Body of pancreas (tissue), 4 donors: ENCODE measurements at regions not wholly inside any gene's neighbourhood (a gene's known extent, or its start where the extent isn't known, plus 50 kb on each side); places are given as distances from the start of the nearest gene placed in this dataset.

Source experiments
- ATAC-seq: fragments of 150-250 bp; one replicate; pipeline ENCODE4 v1.9.1; 2016
- DNase-seq, 4 donors: peaks; one replicate each; pipeline ENCODE4 v3.0.0-alpha.2; 2019
- H3K27ac ChIP-seq, 4 donors: fragments of 200-600 bp; sonication (generic); 1 replicate in 3 of 4; 2 replicates in 1 of 4; pipeline versions ENCODE4 v1.5.1 to v1.6.1; 2016 to 2019; ENCODE audit warnings: mild to moderate bottlenecking in 1 of 4, mixed read lengths in 1 of 4, moderate library complexity in 1 of 4
- H3K27me3 ChIP-seq, 2 donors: fragments of 200-600 bp; sonication (generic); one replicate each; pipeline ENCODE4 v1.6.0; 2016; ENCODE audit warnings: mild to moderate bottlenecking in 1 of 2
- H3K36me3 ChIP-seq, 2 donors: fragments of 200-600 bp; sonication (generic); replicated peaks in 1 of 2; 2 replicates each; pipeline ENCODE4 v1.5.1; 2016; ENCODE audit warnings: low read depth in 2 of 2; ENCODE audit not compliant: insufficient read depth in 1 of 2
- H3K4me1 ChIP-seq: fragments of 200-600 bp; sonication (generic); one replicate; pipeline ENCODE4 v1.6.0; 2016
- H3K4me3 ChIP-seq, 2 donors: fragments of 200-600 bp; sonication (generic); 1 replicate in 1 of 2; 2 replicates in 1 of 2; pipeline ENCODE4 v1.5.1; 2016 to 2019
- H3K9me3 ChIP-seq, 3 donors: fragments of 200-600 bp; sonication (generic); 1 replicate in 2 of 3; 2 replicates in 1 of 3; pipeline ENCODE4 v1.5.1; 2016
- CTCF ChIP-seq, 7 experiments: fragments of 450-650 bp in 4 of 7; fragments of 200-600 bp in 3 of 7; sonication (generic) in 3 of 7; IDR thresholded peaks; one replicate each; pipeline ENCODE4 v1.5.1; 2016 to 2019; ENCODE audit warnings: antibody characterized with exemption in 7 of 7
- POLR2A ChIP-seq, 3 donors: fragments of 450-650 bp; IDR thresholded peaks; one replicate each; pipeline ENCODE4 v1.6.1; 2016; ENCODE audit warnings: antibody characterized with exemption in 3 of 3, mild to moderate bottlenecking in 2 of 3
- WGBS, 2 donors: methylation state at CpG; one replicate each; pipeline ENCODE4 v1.1.5; 2017; 5-methylcytosine and 5-hydroxymethylcytosine counted together
- intact Hi-C: fragments of 100-400 bp; cut with DNase I; formaldehyde crosslinking; loops from one replicate; pipeline ENCODE4 v1.15.1; 2023

GRCh38 chr9:28651050-28651722 is 1077.9 kb upstream of the C9orf72 start:
- no peak overlapping the region for H3K4me3 ChIP-seq
- no peaks in the 10 kb centered on the region for H3K27me3 ChIP-seq
- intact Hi-C loops, result no loop called here
- DNase-seq (no peak), ATAC-seq (peak; percentile 18)
- no peaks in the 10 kb centered on the region for H3K36me3 ChIP-seq
- H3K9me3 ChIP-seq, result no peaks in the 10 kb centered on the region
- H3K4me1 ChIP-seq, result no peaks in the 10 kb centered on the region
- TF ChIP-seq CTCF (IDR thresholded peaks at IDR 0.05), result no peak
- no peak for TF ChIP-seq POLR2A (IDR thresholded peaks at IDR 0.05)
- H3K27ac ChIP-seq, result no peak overlapping the region
- WGBS, 2 donors, result 59 to 67% methylated on average over 5 of the region's 5 CpGs

GRCh38 chr9:28653216-28653615 is 1079.9 kb upstream of the C9orf72 start:
- Histone ChIP-seq H3K27me3 (no peaks in the 10 kb centered on the region), H3K36me3 (no peaks in the 10 kb centered on the region), H3K4me3 (no peak overlapping the region), H3K4me1 (no peaks in the 10 kb centered on the region), H3K27ac (no peak overlapping the region), H3K9me3 (no peaks in the 10 kb centered on the region)
- 62 to 84% methylated on average over 1 of the region's 1 CpG for WGBS, 2 donors
- TF ChIP-seq CTCF (IDR thresholded peaks at IDR 0.05) (no peak), POLR2A (IDR thresholded peaks at IDR 0.05) (no peak)
- DNase-seq (no peak), ATAC-seq (no peak)
- intact Hi-C loops, result no loop called here

GRCh38 chr9:28656727-28657126 is 1083.4 kb upstream of the C9orf72 start:
- intact Hi-C loops, result no loop called here
- 20 to 21% methylated on average over 2 of the region's 2 CpGs for WGBS, 2 donors
- no peak overlapping the region for H3K4me3 ChIP-seq
- no peaks in the 10 kb centered on the region for H3K9me3 ChIP-seq
- no peak for DNase-seq
- no peak overlapping the region for H3K27ac ChIP-seq
- TF ChIP-seq POLR2A (IDR thresholded peaks at IDR 0.05) (no peak), CTCF (IDR thresholded peaks at IDR 0.05) (no peak)
- H3K36me3 ChIP-seq, result no peaks in the 10 kb centered on the region
- ATAC-seq, result no peak
- no peaks in the 10 kb centered on the region for H3K27me3 ChIP-seq
- H3K4me1 ChIP-seq, result no peaks in the 10 kb centered on the region

GRCh38 chr9:28661853-28662252 is 1088.6 kb upstream of the C9orf72 start:
- intact Hi-C loops, result no loop called here
- Histone ChIP-seq H3K27ac (no peak overlapping the region), H3K4me1 (no peaks in the 10 kb centered on the region), H3K9me3 (no peaks in the 10 kb centered on the region), H3K36me3 (no peaks in the 10 kb centered on the region), H3K4me3 (no peak overlapping the region), H3K27me3 (no peaks in the 10 kb centered on the region)
- DNase-seq (no peak), ATAC-seq (no peak)
- WGBS, 2 donors, result 70 to 71% methylated on average over 3 of the region's 3 CpGs
- no peak for TF ChIP-seq CTCF (IDR thresholded peaks at IDR 0.05)
- no peak for TF ChIP-seq POLR2A (IDR thresholded peaks at IDR 0.05)

GRCh38 chr9:28662675-28663074 is 1089.4 kb upstream of the C9orf72 start:
- Histone ChIP-seq H3K27ac (no peak overlapping the region), H3K36me3 (no peaks in the 10 kb centered on the region), H3K9me3 (no peaks in the 10 kb centered on the region), H3K27me3 (no peaks in the 10 kb centered on the region), H3K4me1 (no peaks in the 10 kb centered on the region), H3K4me3 (no peak overlapping the region)
- DNase-seq, result no peak
- TF ChIP-seq POLR2A (IDR thresholded peaks at IDR 0.05) (no peak), CTCF (IDR thresholded peaks at IDR 0.05) (no peak)
- no peak for ATAC-seq
- 80 to 89% methylated on average over 2 of the region's 2 CpGs for WGBS, 2 donors
- intact Hi-C loops, result no loop called here
